ENCODE measurements at regions not wholly inside any gene's neighbourhood (a gene's known extent, or its start where the extent isn't known, plus 50 kb on each side); places are given as distances from the start of the nearest gene placed in this dataset.

GRCh38 chr2:8580316-8581233 is 101.3 kb upstream of the ID2 start:
- Mint-ChIP-seq H3K27me3 (no peaks in the 10 kb centered on the region), H3K36me3 (no peaks in the 10 kb centered on the region), H3K4me1 (peaks cover 87% of the 10 kb centered on the region), H3K9me3 (peaks cover 4% of the 10 kb centered on the region), H3K4me3 (no peak overlapping the region), H3K27ac (peak overlapping the region; percentile 89)
- ATAC-seq: no peak

- no peak overlapping the region for H3K4me3 Mint-ChIP-seq
- H3K4me1 Mint-ChIP-seq: peaks cover 87% of the 10 kb centered on the region
- ATAC-seq: no peak
- H3K36me3 Mint-ChIP-seq: no peaks in the 10 kb centered on the region
- H3K9me3 Mint-ChIP-seq: peaks cover 4% of the 10 kb centered on the region
- peak overlapping the region; percentile 89 for H3K27ac Mint-ChIP-seq
- no peaks in the 10 kb centered on the region for H3K27me3 Mint-ChIP-seq
Measured at GRCh38 chr2:8581234-8581561, 100.7 kb upstream of the ID2 start.

- no peak overlapping the region for H3K4me3 Mint-ChIP-seq
- ATAC-seq: no peak
- peaks cover 87% of the 10 kb centered on the region for H3K4me1 Mint-ChIP-seq
- no peaks in the 10 kb centered on the region for H3K27me3 Mint-ChIP-seq
- H3K36me3 Mint-ChIP-seq: no peaks in the 10 kb centered on the region
- peaks cover 4% of the 10 kb centered on the region for H3K9me3 Mint-ChIP-seq
- H3K27ac Mint-ChIP-seq: peak overlapping the region; percentile 89
Measured at GRCh38 chr2:8581601-8582041, 100.2 kb upstream of the ID2 start.

- peak overlapping the region; percentile 89 for H3K27ac Mint-ChIP-seq
- H3K4me3 Mint-ChIP-seq: no peak overlapping the region
- H3K36me3 Mint-ChIP-seq: no peaks in the 10 kb centered on the region
- H3K27me3 Mint-ChIP-seq: peaks cover under 1% of the 10 kb centered on the region
- H3K9me3 Mint-ChIP-seq: no peaks in the 10 kb centered on the region
- H3K4me1 Mint-ChIP-seq: peaks cover 84% of the 10 kb centered on the region
- no peak for ATAC-seq
Measured at GRCh38 chr2:8582191-8582590, 99.7 kb upstream of the ID2 start.

GRCh38 chr2:8582651-8583399 is 99.0 kb upstream of the ID2 start:
- no peaks in the 10 kb centered on the region for H3K36me3 Mint-ChIP-seq
- no peaks in the 10 kb centered on the region for H3K9me3 Mint-ChIP-seq
- H3K4me1 Mint-ChIP-seq: peaks cover 83% of the 10 kb centered on the region
- no peak for ATAC-seq
- peak overlapping the region; percentile 89 for H3K27ac Mint-ChIP-seq
- H3K4me3 Mint-ChIP-seq: no peak overlapping the region
- H3K27me3 Mint-ChIP-seq: peaks cover 7% of the 10 kb centered on the region

DNA sequence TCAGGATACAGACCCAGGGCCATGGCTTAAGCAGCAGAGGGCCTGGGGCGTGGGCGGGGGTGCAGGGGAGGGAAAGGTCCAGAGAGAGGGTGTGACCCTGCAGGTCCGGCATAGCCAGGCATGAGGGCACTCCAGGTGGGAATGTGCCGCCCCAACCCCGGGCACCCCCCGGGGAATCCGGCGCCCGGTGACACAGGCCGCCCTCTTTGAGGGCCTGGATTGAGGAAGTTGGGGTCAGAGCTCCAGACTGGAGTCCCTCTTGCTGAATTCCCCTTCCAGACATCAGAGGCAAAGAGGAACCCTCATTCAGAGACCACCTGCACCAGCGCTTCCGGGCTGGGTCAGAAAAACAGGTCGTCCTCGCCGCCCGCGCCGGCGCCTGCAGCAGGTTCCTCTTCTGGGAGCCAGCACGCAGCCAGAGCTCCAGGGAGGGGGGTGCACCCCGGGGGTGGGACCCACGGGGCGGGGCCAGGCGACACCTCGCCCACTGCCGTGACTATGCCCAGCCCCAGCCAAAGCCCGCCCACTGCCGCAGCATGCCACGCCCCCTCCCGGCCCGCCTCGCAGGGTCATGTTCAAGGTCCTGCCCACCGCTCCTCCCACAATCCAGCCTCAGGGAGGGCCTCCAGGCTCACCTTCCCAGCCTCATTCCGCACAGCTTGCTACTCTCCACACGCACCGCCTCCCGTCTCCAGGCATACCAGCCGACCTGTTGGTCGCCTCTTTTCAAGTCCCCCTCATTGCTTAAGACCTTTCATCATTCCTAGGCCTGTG is 98.3 kb upstream of the ID2 start:
- no peaks in the 10 kb centered on the region for H3K9me3 Mint-ChIP-seq
- peak overlapping the region; percentile 41 for H3K4me3 Mint-ChIP-seq
- H3K36me3 Mint-ChIP-seq: no peaks in the 10 kb centered on the region
- H3K27me3 Mint-ChIP-seq: peaks cover 14% of the 10 kb centered on the region
- peak; percentile 88 for ATAC-seq
- peak overlapping the region; percentile 89 for H3K27ac Mint-ChIP-seq
- H3K4me1 Mint-ChIP-seq: peaks cover 83% of the 10 kb centered on the region

DNA sequence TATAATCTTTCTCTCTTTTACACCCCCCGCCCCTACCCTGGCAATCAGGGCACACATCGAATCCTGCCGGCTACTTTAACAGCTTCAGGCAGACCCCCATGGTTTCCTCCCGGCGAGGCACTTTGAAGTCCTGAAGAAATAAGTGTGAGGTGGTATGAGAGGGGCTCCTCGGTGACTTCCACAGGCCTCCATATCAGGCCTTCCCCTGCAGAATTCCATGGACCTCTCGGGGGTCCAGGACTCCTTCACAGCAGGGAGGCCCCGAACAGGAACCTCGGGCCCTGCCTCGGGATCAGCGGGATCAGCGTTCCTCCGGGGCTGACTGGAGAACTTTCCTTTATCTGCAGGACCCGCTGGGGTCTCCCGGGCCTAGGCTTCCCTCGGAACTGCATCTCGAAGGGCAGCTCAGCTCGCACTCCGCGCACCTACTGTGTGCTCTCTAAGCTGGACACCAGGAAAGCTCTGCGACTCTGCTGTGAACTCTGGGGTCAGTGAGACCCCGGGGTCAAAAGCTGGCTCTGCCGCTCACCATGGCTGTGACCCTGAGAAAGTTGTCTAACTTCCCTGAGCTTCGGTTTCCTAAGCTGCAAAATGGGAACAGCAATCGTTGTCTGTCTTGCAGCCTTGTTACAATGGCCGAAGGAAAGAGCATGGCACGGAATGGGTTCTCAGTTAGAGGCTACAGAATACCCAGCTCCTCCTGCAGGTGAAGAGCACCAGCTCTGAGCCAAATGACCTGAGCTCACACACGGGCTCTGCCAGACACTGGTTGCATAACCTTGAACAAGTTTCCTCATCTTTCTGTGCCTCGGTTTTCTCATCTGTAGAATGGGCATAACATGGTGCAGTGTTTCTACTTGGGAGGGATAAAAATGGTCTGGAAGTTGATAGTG is 97.4 kb upstream of the ID2 start:
- H3K36me3 Mint-ChIP-seq: no peaks in the 10 kb centered on the region
- H3K27me3 Mint-ChIP-seq: peaks cover 19% of the 10 kb centered on the region
- no peaks in the 10 kb centered on the region for H3K9me3 Mint-ChIP-seq
- no peak for ATAC-seq
- H3K4me3 Mint-ChIP-seq: peak overlapping the region; percentile 41
- peaks cover 79% of the 10 kb centered on the region for H3K4me1 Mint-ChIP-seq
- peak overlapping the region; percentile 89 for H3K27ac Mint-ChIP-seq

DNA sequence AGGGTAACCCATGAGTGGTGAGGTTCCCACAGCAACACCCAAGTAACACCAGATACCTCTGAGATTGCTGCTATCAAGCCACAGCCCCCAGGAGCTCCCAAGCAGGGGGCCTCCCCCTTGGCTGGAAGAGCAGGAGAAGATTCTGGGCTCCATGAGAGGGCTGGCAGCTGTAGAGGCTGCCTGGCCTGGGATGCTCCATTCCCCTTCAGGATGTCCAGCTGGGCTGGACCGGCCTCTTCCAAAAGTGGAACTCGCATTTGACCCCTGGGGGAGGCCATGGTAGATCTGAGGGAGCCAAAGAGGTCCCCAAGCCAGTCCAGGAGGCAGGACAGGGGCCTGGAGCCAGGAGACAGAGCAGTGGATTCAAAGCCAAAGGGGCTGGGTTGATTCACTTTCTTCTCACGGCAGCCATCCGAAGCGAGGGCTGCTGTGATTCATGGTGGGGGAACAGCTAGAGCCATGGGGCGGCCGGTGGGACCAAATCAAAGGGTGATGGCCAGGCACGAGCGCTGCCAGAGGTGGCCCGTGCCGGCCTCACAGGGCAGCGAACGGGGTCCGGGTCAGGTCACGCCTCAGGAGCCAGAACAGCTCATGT is 95.3 kb upstream of the ID2 start:
- peaks cover 27% of the 10 kb centered on the region for H3K27me3 Mint-ChIP-seq
- no peaks in the 10 kb centered on the region for H3K9me3 Mint-ChIP-seq
- ATAC-seq: peak; percentile 64
- H3K27ac Mint-ChIP-seq: peak overlapping the region; percentile 93
- H3K4me3 Mint-ChIP-seq: peak overlapping the region; percentile 28
- H3K36me3 Mint-ChIP-seq: no peaks in the 10 kb centered on the region
- H3K4me1 Mint-ChIP-seq: peaks cover 62% of the 10 kb centered on the region

DNA sequence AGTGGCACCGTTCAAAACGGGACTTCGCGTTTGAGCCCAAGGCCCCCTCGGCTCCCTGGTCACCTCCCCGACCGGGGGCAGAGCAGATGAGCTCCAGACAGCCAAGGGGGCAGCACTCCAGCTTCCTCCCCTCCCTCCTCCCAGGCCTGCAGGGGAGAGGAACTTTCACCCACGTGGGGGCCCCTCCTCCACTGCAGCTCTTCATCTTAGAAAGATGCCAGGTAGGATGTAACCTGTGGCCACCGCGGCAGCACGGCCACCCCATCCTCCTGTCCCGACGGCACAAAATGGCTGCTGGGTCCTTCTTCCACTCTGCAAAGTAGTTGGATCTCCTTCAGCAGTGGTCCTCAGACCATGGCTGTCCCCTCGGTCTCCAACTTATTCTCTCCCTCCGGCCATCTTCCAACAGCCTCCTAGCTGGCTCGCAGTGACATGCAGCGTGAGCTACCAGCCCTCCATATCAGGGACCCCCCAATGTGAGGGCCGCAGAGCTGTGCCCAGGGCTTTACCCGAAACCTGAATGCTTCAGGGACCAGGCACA is 94.5 kb upstream of the ID2 start:
- peaks cover 35% of the 10 kb centered on the region for H3K27me3 Mint-ChIP-seq
- H3K27ac Mint-ChIP-seq: peak overlapping the region; percentile 93
- H3K36me3 Mint-ChIP-seq: no peaks in the 10 kb centered on the region
- H3K4me3 Mint-ChIP-seq: no peak overlapping the region
- H3K9me3 Mint-ChIP-seq: no peaks in the 10 kb centered on the region
- peaks cover 56% of the 10 kb centered on the region for H3K4me1 Mint-ChIP-seq
- ATAC-seq: no peak

GRCh38 chr2:8587920-8588830 is 93.7 kb upstream of the ID2 start:
- H3K27ac Mint-ChIP-seq: peak overlapping the region; percentile 93
- H3K27me3 Mint-ChIP-seq: peaks cover 37% of the 10 kb centered on the region
- ATAC-seq: no peak
- no peak overlapping the region for H3K4me3 Mint-ChIP-seq
- H3K36me3 Mint-ChIP-seq: no peaks in the 10 kb centered on the region
- peaks cover 47% of the 10 kb centered on the region for H3K4me1 Mint-ChIP-seq
- no peaks in the 10 kb centered on the region for H3K9me3 Mint-ChIP-seq

GRCh38 chr2:8588831-8589191 is 93.0 kb upstream of the ID2 start:
- Mint-ChIP-seq H3K36me3 (no peaks in the 10 kb centered on the region), H3K27me3 (peaks cover 42% of the 10 kb centered on the region), H3K4me1 (peaks cover 43% of the 10 kb centered on the region), H3K27ac (peak overlapping the region; percentile 93), H3K4me3 (no peak overlapping the region), H3K9me3 (no peaks in the 10 kb centered on the region)
- no peak for ATAC-seq

DNA sequence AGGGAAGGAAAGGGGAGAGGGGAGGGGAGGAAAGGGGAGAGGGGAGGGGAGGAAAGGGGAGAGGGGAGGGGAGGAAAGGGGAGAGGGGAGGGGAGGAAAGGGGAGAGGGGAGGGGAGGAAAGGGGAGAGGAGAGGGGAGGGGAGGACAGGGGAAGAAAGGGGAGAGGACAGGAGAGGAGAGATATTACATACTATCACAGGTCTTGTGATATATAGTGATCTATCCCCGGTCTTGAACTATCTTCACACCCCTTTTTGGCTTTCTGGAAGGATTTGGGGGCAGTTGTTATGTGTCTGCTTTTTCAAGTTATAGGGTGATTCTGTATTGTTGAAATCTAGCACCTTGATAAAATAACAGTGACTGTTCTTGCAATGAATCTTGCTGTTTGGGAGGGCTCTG is 92.1 kb upstream of the ID2 start:
- Mint-ChIP-seq H3K27ac (no peak overlapping the region), H3K36me3 (no peaks in the 10 kb centered on the region), H3K4me3 (no peak overlapping the region), H3K9me3 (no peaks in the 10 kb centered on the region), H3K27me3 (peaks cover 47% of the 10 kb centered on the region), H3K4me1 (peaks cover 37% of the 10 kb centered on the region)
- ATAC-seq: no peak

- peaks cover 58% of the 10 kb centered on the region for H3K27me3 Mint-ChIP-seq
- H3K4me3 Mint-ChIP-seq: no peak overlapping the region
- H3K36me3 Mint-ChIP-seq: no peaks in the 10 kb centered on the region
- ATAC-seq: no peak
- H3K9me3 Mint-ChIP-seq: no peaks in the 10 kb centered on the region
- H3K4me1 Mint-ChIP-seq: peaks cover 31% of the 10 kb centered on the region
- H3K27ac Mint-ChIP-seq: no peak overlapping the region
Measured at GRCh38 chr2:8590938-8591337, 90.9 kb upstream of the ID2 start.
